Hematopoietic multipotent progenitor cell treated with erythropoietin and hydrocortisone succinate and interleukin-3 and kit ligand, for 4 days (in vitro differentiated cells): ENCODE measurements at regions not wholly inside any gene's neighbourhood (a gene's known extent, or its start where the extent isn't known, plus 50 kb on each side); places are given as distances from the start of the nearest gene placed in this dataset.
A peak's percentile ranks its signal among the peaks of the same experiment; 100 is the strongest.

ENCODE experiments used
- DNase-seq: peaks from one replicate; pipeline ENCODE4 v3.0.0-alpha.2; 2015

GRCh38 chr5:31048282-31049270, 144.9 kb upstream of the CDH6 start:
- no peak for DNase-seq

- no peak for DNase-seq
Measured at GRCh38 chr5:31047621-31048020, 145.9 kb upstream of the CDH6 start.

GRCh38 chr5:31047007-31047406, 146.5 kb upstream of the CDH6 start:
- DNase-seq, result no peak

- no peak for DNase-seq
Measured at GRCh38 chr5:31036411-31036810, 157.1 kb upstream of the CDH6 start.

- no peak for DNase-seq
Measured at GRCh38 chr5:31033295-31033694, 160.2 kb upstream of the CDH6 start.

GRCh38 chr5:31029925-31030324, 163.6 kb upstream of the CDH6 start:
- DNase-seq, result peak; percentile 7

- no peak for DNase-seq
Measured at GRCh38 chr5:31027721-31028120, 165.8 kb upstream of the CDH6 start.

GRCh38 chr5:31023105-31023504, 170.4 kb upstream of the CDH6 start:
- DNase-seq, result no peak

GRCh38 chr5:31021181-31021624, 172.3 kb upstream of the CDH6 start:
- DNase-seq, result no peak

GRCh38 chr5:31008231-31008630, 185.3 kb upstream of the CDH6 start:
- DNase-seq, result no peak

GRCh38 chr5:31007672-31008071, 185.8 kb upstream of the CDH6 start:
- DNase-seq, result peak; percentile 0

- no peak for DNase-seq
Measured at GRCh38 chr5:31000287-31000686, 193.2 kb upstream of the CDH6 start.

GRCh38 chr5:30997681-30998080, 195.8 kb upstream of the CDH6 start:
- no peak for DNase-seq

GRCh38 chr5:30994902-30995301, 198.6 kb upstream of the CDH6 start:
- DNase-seq, result no peak

- no peak for DNase-seq
Measured at GRCh38 chr5:30994176-30994575, 199.3 kb upstream of the CDH6 start.

- no peak for DNase-seq
Measured at GRCh38 chr5:30991462-30991861, 202.0 kb upstream of the CDH6 start.

GRCh38 chr5:30981576-30981975, 211.9 kb upstream of the CDH6 start:
- no peak for DNase-seq

GRCh38 chr5:30968971-30969370, 224.5 kb upstream of the CDH6 start:
- DNase-seq, result no peak

GRCh38 chr5:30960036-30960435, 233.4 kb upstream of the CDH6 start:
- no peak for DNase-seq

- no peak for DNase-seq
Measured at GRCh38 chr5:30959238-30959637, 234.2 kb upstream of the CDH6 start.

- DNase-seq, result no peak
Measured at GRCh38 chr5:30957591-30957990, 235.9 kb upstream of the CDH6 start.

- no peak for DNase-seq
Measured at GRCh38 chr5:30956251-30956650, 237.2 kb upstream of the CDH6 start.

GRCh38 chr5:30937070-30937469, 256.4 kb upstream of the CDH6 start:
- no peak for DNase-seq

GRCh38 chr5:30933599-30933998, 259.9 kb upstream of the CDH6 start:
- no peak for DNase-seq
